Heart right ventricle (tissue), 16 donors: ENCODE measurements at regions not wholly inside any gene's neighbourhood (a gene's known extent, or its start where the extent isn't known, plus 50 kb on each side); places are given as distances from the start of the nearest gene placed in this dataset.

ENCODE experiments used
- ATAC-seq, 8 donors: fragments of 200-7000 bp; cut with Tn5 transposase; one replicate each; pipeline ENCODE4 v1.9.1; 2020; ENCODE audit warnings: mild to moderate bottlenecking in 8 of 8, moderate library complexity in 8 of 8, moderate number of reproducible peaks in 1 of 8
- DNase-seq, 2 donors: peaks; one replicate each; pipeline ENCODE4 v3.0.0-alpha.2; 2020
- H3K27ac ChIP-seq, 10 donors: fragments of 200-600 bp; sonication (generic) in 2 of 10; one replicate each; pipeline versions ENCODE4 v1.5.0 to v1.8.0; 2020 to 2022; ENCODE audit warnings: mild to moderate bottlenecking in 3 of 10
- H3K27me3 ChIP-seq, 7 donors: fragments of 200-600 bp; one replicate each; pipeline ENCODE4 v1.8.0; 2021 to 2022; ENCODE audit warnings: mild to moderate bottlenecking in 2 of 7
- H3K36me3 ChIP-seq, 9 donors: fragments of 200-600 bp; sonication (generic) in 1 of 9; one replicate each; pipeline versions ENCODE4 v1.5.0 to v1.8.0; 2020 to 2022; ENCODE audit warnings: mild to moderate bottlenecking in 2 of 9
- H3K4me1 ChIP-seq, 9 donors: fragments of 200-600 bp; sonication (generic) in 1 of 9; one replicate each; pipeline versions ENCODE4 v1.5.0 to v1.8.0; 2020 to 2022; ENCODE audit warnings: mild to moderate bottlenecking in 4 of 9
- H3K4me3 ChIP-seq, 10 donors: fragments of 200-600 bp; sonication (generic) in 2 of 10; one replicate each; pipeline versions ENCODE4 v1.5.0 to v1.8.0; 2020 to 2022; ENCODE audit warnings: mild to moderate bottlenecking in 7 of 10, moderate library complexity in 2 of 10
- H3K9me3 ChIP-seq, 11 donors: fragments of 200-600 bp in 10 of 11; sonication (generic) in 2 of 11; one replicate each; pipeline versions ENCODE4 v1.5.0 to v1.8.0; 2013 to 2022; ENCODE audit warnings: mild to moderate bottlenecking in 2 of 11, control low read depth in 1 of 11, moderate library complexity in 1 of 11
- CTCF ChIP-seq, 9 donors: fragments of 200-600 bp; sonication (generic) in 2 of 9; IDR thresholded peaks; one replicate each; pipeline versions ENCODE4 v1.5.0 to v1.8.0; 2021 to 2022; ENCODE audit warnings: antibody characterized with exemption in 9 of 9, mild to moderate bottlenecking in 5 of 9, moderate library complexity in 1 of 9
- WGBS, 2 donors: extraction: QIAGEN DNeasy Blood & Tissue Kit; methylation state at CpG; one replicate each; pipeline ENCODE4 v1.1.7; 2013; ENCODE audit warnings: inconsistent platforms in 1 of 2; 5-methylcytosine and 5-hydroxymethylcytosine counted together
- intact Hi-C, 10 donors: fragments of 100-400 bp; cut with DNase I; formaldehyde crosslinking; loops; one replicate each; pipeline versions ENCODE4 v1.11.1 to v1.14.2; 2022
- donor health status: Arrhythmogenic right ventricular cardiomyopathy.
- donor health status: ischemic (EF 13 %, LVEDD 7.1; RV severe dilation, severe dysfunction).
- donor health status: healthy with polysubstance abuse.
- donor health status: DM: no; HTN: yes; CAD: no.
- donor health status: DM: no; HTN: no; CAD: no.
- donor health status: ischemic (EF 25% LVEDD 6.9; RV normal size, moderate dysfunction).
- donor health status: ischemic (EF 25% LVEDD 5.7; RV mildly dilated, moderate dysfunction).
- donor health status: healthy.
- donor health status: DM: yes; HTN: yes; CAD: no.
- donor health status: Ischemic cardiomyopathy.
- donor health status: ischemic (EF 35%, LVEDD 5.7; RV mildly dilated, moderate dysfunction).
- donor health status: nonischemic (EF 11% LVEDD 7.7; RV severe dilation, severe dysfunction).
- donor health status: DM: yes; HTN: yes; CAD: no.
- donor health status: PGD.
- donor health status: ischemic (EF 29% LVEDD 5.4; RV normal size, mild dysfunction).
- donor health status: nonischemic (EF 23%, LVEDD 6.1; RV moderate dilation, normal function).

- no peak for ATAC-seq
- no peak for TF ChIP-seq CTCF (IDR thresholded peaks at IDR 0.05)
- no peaks in the 10 kb centered on the region for H3K27me3 ChIP-seq
- H3K4me1 ChIP-seq = peaks cover 0 to 26% (median 15%) of the 10 kb centered on the region in 9 donors
- WGBS, 2 donors = 93 to 94% methylated on average over 8 of the region's 8 CpGs
- intact Hi-C loops = no loop called here
- H3K9me3 ChIP-seq = no peaks in the 10 kb centered on the region
- H3K36me3 ChIP-seq = no peaks in the 10 kb centered on the region
- H3K27ac ChIP-seq = no peak overlapping the region
- DNase-seq = no peak
- no peak overlapping the region for H3K4me3 ChIP-seq
These were observed 146.8 kb downstream of the UNC5CL start for GRCh38 chr6:40892223-40892622.

GRCh38 chr6:40891686-40892085 lies 147.3 kb downstream of the UNC5CL start:
- intact Hi-C loops = no loop called here
- no peak for DNase-seq
- H3K27ac ChIP-seq = no peak overlapping the region
- peaks cover 0 to 21% (median 11%) of the 10 kb centered on the region in 9 donors for H3K4me1 ChIP-seq
- TF ChIP-seq CTCF (IDR thresholded peaks at IDR 0.05) = no peak
- WGBS, 2 donors = 75 to 80% methylated on average over 8 of the region's 8 CpGs
- H3K4me3 ChIP-seq = no peak overlapping the region
- H3K9me3 ChIP-seq = no peaks in the 10 kb centered on the region
- H3K36me3 ChIP-seq = no peaks in the 10 kb centered on the region
- ATAC-seq = no peak
- no peaks in the 10 kb centered on the region for H3K27me3 ChIP-seq

- ATAC-seq = no peak
- TF ChIP-seq CTCF (IDR thresholded peaks at IDR 0.05) = no peak
These were observed 147.9 kb downstream of the UNC5CL start for GRCh38 chr6:40891131-40891530.

GRCh38 chr6:40889137-40889832 lies 149.7 kb downstream of the UNC5CL start:
- whole genome bisulfite sequencing, 2 donors = 85 to 90% methylated on average over 7 of the region's 7 CpGs
- Histone ChIP-seq H3K27ac (no peak overlapping the region), H3K36me3 (peaks cover 0 to 4% (median 0%) of the 10 kb centered on the region in 9 donors), H3K4me3 (no peak overlapping the region), H3K27me3 (no peaks in the 10 kb centered on the region), H3K9me3 (no peaks in the 10 kb centered on the region), H3K4me1 (no peaks in the 10 kb centered on the region)
- intact Hi-C loops = no loop called here
- DNase-seq (no peak), ATAC-seq (no peak)
- TF ChIP-seq CTCF (IDR thresholded peaks at IDR 0.05) = no peak

More at GRCh38 chr6:40891131-40891530, 147.9 kb downstream of the UNC5CL start:
- H3K27ac ChIP-seq = no peak overlapping the region
- no peak for DNase-seq
- no peaks in the 10 kb centered on the region for H3K9me3 ChIP-seq
- H3K4me1 ChIP-seq = peaks cover 0 to 16% (median 6%) of the 10 kb centered on the region in 9 donors
- peaks cover 0 to 3% (median 0%) of the 10 kb centered on the region in 9 donors for H3K36me3 ChIP-seq
- 74 to 82% methylated on average over 2 of the region's 2 CpGs for WGBS, 2 donors
- H3K4me3 ChIP-seq = no peak overlapping the region
- intact Hi-C loops = no loop called here
- H3K27me3 ChIP-seq = no peaks in the 10 kb centered on the region
